HUES64 (cell line): ENCODE measurements at regions not wholly inside any gene's neighbourhood (a gene's known extent, or its start where the extent isn't known, plus 50 kb on each side); places are given as distances from the start of the nearest gene placed in this dataset.
A peak's percentile ranks its signal among the peaks of the same experiment; 100 is the strongest.

ENCODE experiments used
- H3K27ac ChIP-seq: 2 replicates; pipeline ENCODE4 v1.7.0; 2013; ENCODE audit warnings: low read depth, low read length, inconsistent platforms
- H3K27me3 ChIP-seq: 2 replicates; pipeline ENCODE4 v1.6.1; 2013; ENCODE audit warnings: mild to moderate bottlenecking, low read length; ENCODE audit not compliant: insufficient read depth
- H3K36me3 ChIP-seq: 2 replicates; pipeline ENCODE4 v1.6.1; 2013; ENCODE audit warnings: mild to moderate bottlenecking, low read length; ENCODE audit not compliant: insufficient read depth
- H3K4me1 ChIP-seq: 2 replicates; pipeline ENCODE4 v1.6.1; 2013; ENCODE audit warnings: mild to moderate bottlenecking, low read length, moderate library complexity; ENCODE audit not compliant: insufficient read depth
- H3K4me3 ChIP-seq: 2 replicates; pipeline ENCODE4 v1.5.1; 2013; ENCODE audit warnings: mild to moderate bottlenecking, low read length, moderate library complexity
- H3K9ac ChIP-seq: 2 replicates; pipeline ENCODE4 v1.6.1; 2013; ENCODE audit warnings: mild to moderate bottlenecking, low read depth, low read length
- H3K9me3 ChIP-seq: 2 replicates; pipeline ENCODE4 v1.6.1; 2013; ENCODE audit warnings: low read depth, low read length; ENCODE audit not compliant: insufficient read depth
- whole genome bisulfite sequencing: fragments of 150-250, 120-280 bp; methylation state at CpG from one replicate; pipeline ENCODE4 v1.1.7; 2013; ENCODE audit warnings: missing lambda C conversion rate; 5-methylcytosine and 5-hydroxymethylcytosine counted together

- Histone ChIP-seq H3K36me3 (no peaks in the 10 kb centered on the region), H3K4me3 (peak overlapping the region; percentile 38), H3K4me1 (peaks cover 6% of the 10 kb centered on the region; the same call in 1 of the 2 replicates), H3K27ac (peak overlapping the region; percentile 58; the same call in 1 of the 2 replicates), H3K9me3 (no peaks in the 10 kb centered on the region), H3K27me3 (peaks cover 3% of the 10 kb centered on the region; the same call in 1 of the 2 replicates), H3K9ac (peak overlapping the region; percentile 14; the same call in 1 of the 2 replicates)
- WGBS, result 10% methylated on average over 20 of the region's 20 CpGs
Observed at GRCh38 chr14:95597784-95598211, 62.9 kb downstream of the GLRX5 start.

DNA sequence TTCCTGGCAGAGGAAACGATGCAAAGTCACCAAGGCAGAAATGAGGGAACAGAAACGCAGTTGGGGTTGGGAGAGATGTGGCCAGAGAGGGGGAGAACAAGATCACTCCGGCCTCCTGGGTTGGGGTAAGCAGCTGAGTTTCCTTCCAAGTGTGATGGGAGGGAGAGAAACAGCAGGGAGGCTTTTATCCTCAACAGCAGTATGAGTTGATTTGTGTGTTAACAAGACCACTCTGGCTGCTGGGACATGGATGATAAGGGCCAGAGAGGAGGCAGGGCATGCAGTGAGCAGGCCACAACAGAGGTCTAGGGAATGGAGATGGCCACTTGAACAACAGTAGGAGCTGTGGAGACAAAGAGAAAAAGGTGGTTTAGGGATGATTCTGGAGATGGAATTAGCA lies 66.8 kb downstream of the GLRX5 start:
- Histone ChIP-seq H3K27me3 (peaks cover 6% of the 10 kb centered on the region; the same call in 1 of the 2 replicates), H3K9ac (no peak overlapping the region), H3K9me3 (no peaks in the 10 kb centered on the region), H3K36me3 (no peaks in the 10 kb centered on the region), H3K27ac (no peak overlapping the region), H3K4me3 (no peak overlapping the region), H3K4me1 (peaks cover 6% of the 10 kb centered on the region; the same call in 1 of the 2 replicates)
- WGBS, result 52% methylated on average over 3 of the region's 3 CpGs

DNA sequence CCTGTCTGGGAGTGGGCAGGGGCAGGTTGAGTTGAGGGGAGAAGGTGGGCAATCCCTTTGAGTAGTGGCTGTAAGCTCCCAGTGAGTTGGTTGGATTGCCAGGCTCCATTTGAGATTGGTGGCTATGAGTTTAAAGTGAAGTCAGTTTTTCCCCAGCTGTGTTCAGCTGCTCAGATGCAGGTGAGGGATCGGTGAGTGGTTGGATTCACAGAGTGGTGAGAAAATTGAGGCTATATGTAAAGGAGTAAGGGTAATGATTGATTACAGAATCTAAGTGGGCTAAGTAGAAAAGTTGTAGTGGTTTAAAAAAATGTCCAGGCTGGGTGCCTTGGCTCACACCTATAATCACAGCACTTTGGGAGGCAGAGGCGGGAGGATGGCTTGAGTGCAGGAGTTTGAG lies 68.6 kb downstream of the GLRX5 start:
- Histone ChIP-seq H3K9me3 (no peaks in the 10 kb centered on the region), H3K4me1 (no peaks in the 10 kb centered on the region), H3K27ac (no peak overlapping the region), H3K36me3 (no peaks in the 10 kb centered on the region), H3K27me3 (peaks cover 6% of the 10 kb centered on the region; the same call in 1 of the 2 replicates), H3K4me3 (no peak overlapping the region), H3K9ac (no peak overlapping the region)
- 91% methylated on average over 2 of the region's 2 CpGs for WGBS

DNA sequence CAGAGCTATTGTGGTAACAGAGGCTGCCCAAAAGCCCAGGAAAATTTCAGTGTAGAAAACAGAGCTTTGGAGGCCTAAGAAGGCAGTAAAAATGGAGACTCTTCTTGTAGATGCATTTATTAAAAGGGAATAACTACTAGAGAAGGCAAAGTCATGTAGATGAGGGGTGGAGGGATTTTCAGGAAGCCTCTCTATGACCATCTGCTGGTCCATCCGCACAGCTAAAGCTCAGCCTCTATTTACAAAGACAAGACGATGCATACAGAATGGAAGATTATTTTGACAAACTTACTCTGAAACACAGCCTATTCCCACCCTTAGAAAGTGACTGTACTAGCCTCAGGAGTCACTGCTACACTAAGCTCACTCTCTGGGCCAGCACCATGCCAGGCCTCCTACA lies 71.4 kb downstream of the GLRX5 start:
- Histone ChIP-seq H3K36me3 (no peaks in the 10 kb centered on the region), H3K27me3 (0 out of 2 replicates have a peak, but pooled peaks cover 3% of the 10 kb centered on the region), H3K9ac (no peak overlapping the region), H3K27ac (no peak overlapping the region), H3K9me3 (no peaks in the 10 kb centered on the region), H3K4me1 (no peaks in the 10 kb centered on the region), H3K4me3 (no peak overlapping the region)
- WGBS, result 88% methylated on average over 2 of the region's 2 CpGs

GRCh38 chr14:95608637-95609235 lies 73.9 kb downstream of the GLRX5 start:
- H3K9ac ChIP-seq, result no peak overlapping the region

DNA sequence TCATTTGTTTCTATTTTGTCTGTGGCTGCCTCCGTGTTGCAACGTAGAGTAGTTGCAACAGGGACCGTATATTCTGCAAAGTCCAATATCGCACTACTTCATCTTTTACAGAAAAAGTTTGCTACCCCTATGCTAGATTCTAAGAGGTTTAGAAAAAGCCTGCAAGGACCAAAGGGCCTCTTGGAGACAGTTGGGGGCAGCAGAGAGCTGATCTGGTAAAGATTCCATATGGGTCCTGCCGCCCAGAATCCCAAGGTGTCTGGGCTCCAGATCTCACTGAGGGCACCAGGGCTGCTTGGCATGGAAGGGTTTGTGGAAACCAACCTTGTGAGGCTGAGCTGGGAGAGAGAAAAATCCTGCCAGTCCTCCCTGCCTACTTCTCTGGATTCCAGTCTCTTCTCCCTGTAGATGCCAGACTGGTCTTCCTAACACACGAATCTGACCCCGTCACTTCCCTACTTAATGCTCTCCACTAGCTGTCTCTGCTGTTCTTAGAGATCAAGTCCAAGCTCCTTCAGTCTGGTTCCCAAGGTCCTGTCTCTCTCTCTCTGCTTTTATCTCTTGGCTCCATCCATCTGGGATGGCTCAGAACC lies 74.6 kb downstream of the GLRX5 start:
- Histone ChIP-seq H3K4me3 (no peak overlapping the region), H3K9ac (no peak overlapping the region), H3K36me3 (no peaks in the 10 kb centered on the region), H3K27ac (no peak overlapping the region), H3K27me3 (0 out of 2 replicates have a peak, but pooled peaks cover 3% of the 10 kb centered on the region), H3K4me1 (no peaks in the 10 kb centered on the region), H3K9me3 (no peaks in the 10 kb centered on the region)
- WGBS, result 55% methylated on average over 7 of the region's 7 CpGs

More at GRCh38 chr14:95608637-95609235, 73.9 kb downstream of the GLRX5 start:
- H3K27ac ChIP-seq, result no peak overlapping the region
- H3K36me3 ChIP-seq, result no peaks in the 10 kb centered on the region
- no peaks in the 10 kb centered on the region for H3K9me3 ChIP-seq
- H3K27me3 ChIP-seq, result 0 out of 2 replicates have a peak, but pooled peaks cover 3% of the 10 kb centered on the region
- H3K4me3 ChIP-seq, result no peak overlapping the region
- 85% methylated on average over 6 of the region's 6 CpGs for WGBS
- H3K4me1 ChIP-seq, result no peaks in the 10 kb centered on the region

DNA sequence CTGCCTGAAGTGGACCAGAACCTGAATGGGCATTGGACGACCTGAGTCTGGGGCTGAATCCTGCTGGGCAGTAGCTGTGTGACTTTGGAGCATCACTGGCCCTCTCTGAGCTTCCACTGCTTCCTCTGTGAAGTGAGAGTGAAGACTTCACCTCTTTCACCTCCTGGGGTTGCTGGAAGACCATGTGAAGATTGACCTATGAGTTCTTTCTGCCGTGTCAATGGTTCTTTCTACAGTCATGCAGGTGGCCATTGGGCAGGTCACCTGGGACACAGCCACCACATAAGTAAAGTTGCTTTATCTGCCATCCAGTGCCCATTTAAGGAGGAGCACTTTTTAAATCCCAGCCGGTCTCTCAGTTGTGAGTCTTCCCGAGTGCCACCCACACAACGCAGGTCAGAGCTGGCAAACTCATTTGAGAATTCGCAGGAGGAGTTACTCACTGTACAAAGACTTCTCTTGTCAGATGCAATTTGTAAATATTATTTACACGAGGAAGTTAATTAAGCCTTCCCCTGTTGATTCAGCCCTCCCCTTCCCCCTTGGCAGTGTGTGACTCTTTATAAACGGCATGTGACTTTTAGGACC lies 74.8 kb upstream of the TCL1B start:
- Histone ChIP-seq H3K4me3 (no peak overlapping the region), H3K9me3 (no peaks in the 10 kb centered on the region), H3K9ac (no peak overlapping the region), H3K4me1 (no peaks in the 10 kb centered on the region), H3K27me3 (0 out of 2 replicates have a peak, but pooled peaks cover 2% of the 10 kb centered on the region), H3K36me3 (no peaks in the 10 kb centered on the region), H3K27ac (no peak overlapping the region)
- 83% methylated on average over 8 of the region's 8 CpGs for WGBS

- Histone ChIP-seq H3K4me1 (peaks cover 7% of the 10 kb centered on the region; the same call in 1 of the 2 replicates), H3K27ac (no peak overlapping the region), H3K9ac (no peak overlapping the region), H3K36me3 (no peaks in the 10 kb centered on the region), H3K27me3 (no peaks in the 10 kb centered on the region), H3K9me3 (no peaks in the 10 kb centered on the region), H3K4me3 (no peak overlapping the region)
- WGBS, result 91% methylated on average over 5 of the region's 5 CpGs
Observed at GRCh38 chr14:95614349-95614748, 71.9 kb upstream of the TCL1B start.

DNA sequence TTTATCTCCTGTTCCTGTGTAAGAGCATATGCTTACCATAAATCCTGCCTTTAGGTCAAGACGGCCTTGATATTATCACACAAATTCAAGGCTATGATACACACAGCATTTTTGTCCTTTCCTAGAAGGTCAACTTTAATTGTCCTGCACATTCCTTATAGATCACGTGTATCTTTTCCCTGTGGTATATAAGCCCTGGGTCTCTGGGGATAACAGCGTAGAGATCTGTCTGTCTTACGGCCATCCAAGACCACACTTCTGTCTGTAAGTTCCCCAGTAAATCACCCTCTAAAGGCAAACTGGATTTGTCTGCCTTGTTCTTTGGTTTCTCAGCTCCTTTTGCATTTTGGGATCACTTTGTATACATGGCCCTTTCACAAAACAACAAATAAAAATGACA lies 69.5 kb upstream of the TCL1B start:
- Histone ChIP-seq H3K9me3 (no peaks in the 10 kb centered on the region), H3K4me3 (no peak overlapping the region), H3K4me1 (peaks cover 9% of the 10 kb centered on the region; the same call in 1 of the 2 replicates), H3K27ac (no peak overlapping the region; the same call in 1 of the 2 replicates), H3K9ac (no peak overlapping the region), H3K36me3 (no peaks in the 10 kb centered on the region), H3K27me3 (no peaks in the 10 kb centered on the region)
- 91% methylated on average over 4 of the region's 4 CpGs for WGBS

DNA sequence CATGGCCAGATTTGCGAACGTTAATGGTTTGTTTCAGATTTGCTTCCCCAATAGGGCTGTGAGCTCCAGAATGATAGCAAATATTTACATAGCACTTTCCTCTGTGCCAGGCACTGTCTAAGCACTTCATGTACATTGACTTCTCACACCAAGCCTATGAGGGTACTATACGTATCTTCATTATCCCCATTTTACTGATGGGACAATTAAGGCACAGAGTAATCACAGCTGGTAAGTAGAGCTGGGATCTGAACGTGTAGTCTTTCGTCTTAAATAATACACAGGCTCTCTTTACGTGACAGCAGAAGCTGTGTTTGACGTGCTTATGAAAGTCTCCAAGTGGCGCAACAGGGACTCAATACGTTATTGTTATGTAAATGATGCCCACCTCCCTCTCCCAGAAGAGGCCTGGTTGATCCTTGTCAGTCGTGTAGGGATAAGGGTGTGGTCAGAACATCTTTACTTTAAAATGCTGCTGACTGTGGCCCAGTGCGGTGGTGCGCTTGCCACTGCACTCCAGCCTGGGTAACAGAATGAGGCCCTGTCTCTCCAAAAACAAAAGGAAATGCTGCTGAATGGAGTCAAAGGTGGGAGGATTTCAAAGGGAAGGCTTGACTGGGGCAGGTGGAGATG lies 66.3 kb upstream of the TCL1B start:
- H3K9ac ChIP-seq, result no peak overlapping the region
- WGBS, result 62% methylated on average over 12 of the region's 12 CpGs
- H3K9me3 ChIP-seq, result no peaks in the 10 kb centered on the region

DNA sequence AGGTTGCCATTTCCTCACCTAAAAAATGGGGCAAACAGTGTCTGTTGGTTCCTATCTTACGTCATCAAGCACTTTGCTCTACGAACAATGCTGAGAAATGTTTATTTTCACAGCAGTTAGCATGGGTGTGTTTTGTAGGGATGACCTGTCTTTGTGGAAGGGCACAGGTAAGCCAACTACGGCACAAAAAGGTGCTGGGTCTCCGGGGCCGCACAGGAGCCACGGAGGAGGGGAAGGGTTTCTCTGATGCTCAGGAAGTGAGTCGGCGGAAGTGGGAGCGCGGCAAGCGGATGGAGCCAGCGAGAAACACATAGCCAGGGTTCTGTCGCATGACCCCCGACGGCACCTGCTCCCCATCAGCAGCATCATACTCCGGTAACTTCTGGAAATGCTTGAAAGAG lies 65.6 kb upstream of the TCL1B start:
- 89% methylated on average over 16 of the region's 16 CpGs for WGBS

More for the DNA sequence above, 66.3 kb upstream of the TCL1B start:
- no peak overlapping the region for H3K27ac ChIP-seq
- H3K36me3 ChIP-seq, result no peaks in the 10 kb centered on the region
- H3K27me3 ChIP-seq, result no peaks in the 10 kb centered on the region
- no peak overlapping the region for H3K4me3 ChIP-seq
- peaks cover 16% of the 10 kb centered on the region; the same call in 1 of the 2 replicates for H3K4me1 ChIP-seq

More for the DNA sequence above, 65.6 kb upstream of the TCL1B start:
- no peak overlapping the region for H3K27ac ChIP-seq
- no peaks in the 10 kb centered on the region for H3K9me3 ChIP-seq
- H3K9ac ChIP-seq, result no peak overlapping the region
- H3K4me3 ChIP-seq, result no peak overlapping the region
- H3K4me1 ChIP-seq, result peaks cover 16% of the 10 kb centered on the region; the same call in 1 of the 2 replicates
- no peaks in the 10 kb centered on the region for H3K27me3 ChIP-seq
- H3K36me3 ChIP-seq, result no peaks in the 10 kb centered on the region
